SJCRH30 (cell line): ENCODE measurements at regions not wholly inside any gene's neighbourhood (a gene's known extent, or its start where the extent isn't known, plus 50 kb on each side); places are given as distances from the start of the nearest gene placed in this dataset.
A peak's percentile ranks its signal among the peaks of the same experiment; 100 is the strongest.

Experiments used
- DNase-seq, 2 experiments: peaks; one replicate each; pipeline ENCODE4 v3.0.0-alpha.2; 2015 to 2020
- H3K27ac ChIP-seq: fragments of 250-450 bp; sonication (Bioruptor Pico); 2 replicates; pipeline ENCODE4 v1.5.1; 2020; ENCODE audit warnings: mild to moderate bottlenecking, moderate library complexity
- H3K27me3 ChIP-seq: fragments of 250-450 bp; sonication (Bioruptor Pico); 2 replicates; pipeline ENCODE4 v1.5.1; 2020; ENCODE audit warnings: mild to moderate bottlenecking, moderate library complexity
- H3K36me3 ChIP-seq: fragments of 250-450 bp; sonication (Bioruptor Pico); 2 replicates; pipeline ENCODE4 v1.5.1; 2020; ENCODE audit warnings: mild to moderate bottlenecking, moderate library complexity
- H3K4me1 ChIP-seq: fragments of 250-450 bp; sonication (Bioruptor Pico); 2 replicates; pipeline ENCODE4 v1.5.1; 2020; ENCODE audit warnings: mild to moderate bottlenecking, moderate library complexity
- H3K4me3 ChIP-seq: fragments of 250-450 bp; sonication (Bioruptor Pico); 2 replicates; pipeline ENCODE4 v1.5.1; 2020; ENCODE audit warnings: mild to moderate bottlenecking, moderate library complexity
- H3K9me3 ChIP-seq: fragments of 250-450 bp; sonication (Bioruptor Pico); replicated peaks from 2 replicates; pipeline ENCODE4 v1.5.1; 2020; ENCODE audit warnings: mild to moderate bottlenecking, moderate library complexity

GRCh38 chr14:34030864-34031263 lies 80.0 kb upstream of the EGLN3 start:
- no peak overlapping the region for H3K4me3 ChIP-seq
- no peaks in the 10 kb centered on the region for H3K27me3 ChIP-seq
- H3K36me3 ChIP-seq, result no peaks in the 10 kb centered on the region
- H3K4me1 ChIP-seq, result peaks cover 49% of the 10 kb centered on the region
- H3K9me3 ChIP-seq, result no peaks in the 10 kb centered on the region
- H3K27ac ChIP-seq, result peak overlapping the region; percentile 77
- peak; percentile 86 to 92 for DNase-seq

- H3K4me1 ChIP-seq, result peaks cover 42% of the 10 kb centered on the region
- no peaks in the 10 kb centered on the region for H3K36me3 ChIP-seq
- H3K4me3 ChIP-seq, result no peak overlapping the region
- no peaks in the 10 kb centered on the region for H3K9me3 ChIP-seq
- H3K27me3 ChIP-seq, result no peaks in the 10 kb centered on the region
- DNase-seq, result peak; percentile 65 to 78
- H3K27ac ChIP-seq, result peak overlapping the region; percentile 77
Measured at GRCh38 chr14:34029921-34030334, 79.1 kb upstream of the EGLN3 start.

- H3K27me3 ChIP-seq, result no peaks in the 10 kb centered on the region
- H3K4me3 ChIP-seq, result no peak overlapping the region
- H3K27ac ChIP-seq, result no peak overlapping the region
- H3K36me3 ChIP-seq, result no peaks in the 10 kb centered on the region
- peaks cover 49% of the 10 kb centered on the region for H3K4me1 ChIP-seq
- DNase-seq, result no peak
- H3K9me3 ChIP-seq, result no peaks in the 10 kb centered on the region
Measured at GRCh38 chr14:34027990-34028495, 77.2 kb upstream of the EGLN3 start.

- H3K27me3 ChIP-seq, result no peaks in the 10 kb centered on the region
- no peak overlapping the region for H3K27ac ChIP-seq
- peaks cover 48% of the 10 kb centered on the region for H3K4me1 ChIP-seq
- H3K36me3 ChIP-seq, result no peaks in the 10 kb centered on the region
- H3K9me3 ChIP-seq, result no peaks in the 10 kb centered on the region
- no peak overlapping the region for H3K4me3 ChIP-seq
- DNase-seq, result no peak
Measured at GRCh38 chr14:34027130-34027989, 76.5 kb upstream of the EGLN3 start.

GRCh38 chr14:34025325-34026017 lies 74.6 kb upstream of the EGLN3 start:
- DNase-seq, result no peak
- H3K4me3 ChIP-seq, result no peak overlapping the region
- no peaks in the 10 kb centered on the region for H3K9me3 ChIP-seq
- H3K27ac ChIP-seq, result no peak overlapping the region
- H3K4me1 ChIP-seq, result peaks cover 29% of the 10 kb centered on the region
- no peaks in the 10 kb centered on the region for H3K27me3 ChIP-seq
- H3K36me3 ChIP-seq, result no peaks in the 10 kb centered on the region

GRCh38 chr14:34024768-34025144 lies 73.9 kb upstream of the EGLN3 start:
- Histone ChIP-seq H3K27me3 (no peaks in the 10 kb centered on the region), H3K9me3 (no peaks in the 10 kb centered on the region), H3K4me3 (no peak overlapping the region), H3K36me3 (no peaks in the 10 kb centered on the region), H3K27ac (no peak overlapping the region), H3K4me1 (peaks cover 22% of the 10 kb centered on the region)
- DNase-seq, result no peak

- Histone ChIP-seq H3K27ac (no peak overlapping the region), H3K4me3 (no peak overlapping the region), H3K9me3 (no peaks in the 10 kb centered on the region), H3K27me3 (no peaks in the 10 kb centered on the region), H3K36me3 (no peaks in the 10 kb centered on the region), H3K4me1 (peaks cover 19% of the 10 kb centered on the region)
- DNase-seq, result no peak
Measured at GRCh38 chr14:34023824-34024767, 73.2 kb upstream of the EGLN3 start.

GRCh38 chr14:34021096-34021495 lies 70.2 kb upstream of the EGLN3 start:
- no peaks in the 10 kb centered on the region for H3K27me3 ChIP-seq
- H3K36me3 ChIP-seq, result no peaks in the 10 kb centered on the region
- H3K27ac ChIP-seq, result no peak overlapping the region
- H3K4me1 ChIP-seq, result peaks cover 10% of the 10 kb centered on the region
- no peak overlapping the region for H3K4me3 ChIP-seq
- no peaks in the 10 kb centered on the region for H3K9me3 ChIP-seq
- DNase-seq, result no peak

- Histone ChIP-seq H3K36me3 (no peaks in the 10 kb centered on the region), H3K27ac (no peak overlapping the region), H3K4me3 (no peak overlapping the region), H3K9me3 (no peaks in the 10 kb centered on the region), H3K27me3 (no peaks in the 10 kb centered on the region), H3K4me1 (peaks cover 10% of the 10 kb centered on the region)
- no peak for DNase-seq
Measured at GRCh38 chr14:34020014-34020413, 69.1 kb upstream of the EGLN3 start.

GRCh38 chr14:34018564-34019244 lies 67.8 kb upstream of the EGLN3 start:
- H3K27ac ChIP-seq, result no peak overlapping the region
- no peaks in the 10 kb centered on the region for H3K9me3 ChIP-seq
- DNase-seq, result no peak
- H3K4me3 ChIP-seq, result peak overlapping the region; percentile 14; the same call in 1 of the 2 replicates
- no peaks in the 10 kb centered on the region for H3K27me3 ChIP-seq
- no peaks in the 10 kb centered on the region for H3K36me3 ChIP-seq
- H3K4me1 ChIP-seq, result peaks cover 9% of the 10 kb centered on the region

GRCh38 chr14:34018125-34018524 lies 67.3 kb upstream of the EGLN3 start:
- DNase-seq, result no peak
- peaks cover 7% of the 10 kb centered on the region for H3K4me1 ChIP-seq
- H3K27me3 ChIP-seq, result no peaks in the 10 kb centered on the region
- H3K4me3 ChIP-seq, result no peak overlapping the region; the same call in 1 of the 2 replicates
- no peak overlapping the region for H3K27ac ChIP-seq
- H3K9me3 ChIP-seq, result no peaks in the 10 kb centered on the region
- no peaks in the 10 kb centered on the region for H3K36me3 ChIP-seq

- Histone ChIP-seq H3K36me3 (no peaks in the 10 kb centered on the region), H3K9me3 (no peaks in the 10 kb centered on the region), H3K27ac (no peak overlapping the region), H3K4me3 (no peak overlapping the region), H3K27me3 (no peaks in the 10 kb centered on the region), H3K4me1 (0 out of 2 replicates have a peak, but pooled peaks cover 3% of the 10 kb centered on the region)
- DNase-seq, result no peak
Measured at GRCh38 chr14:34015383-34015782, 64.5 kb upstream of the EGLN3 start.

GRCh38 chr14:34014936-34015335 lies 64.1 kb upstream of the EGLN3 start:
- DNase-seq, result no peak
- Histone ChIP-seq H3K9me3 (0 out of 2 replicates have a peak, but pooled peaks cover 2% of the 10 kb centered on the region), H3K4me1 (0 out of 2 replicates have a peak, but pooled peaks cover 3% of the 10 kb centered on the region), H3K36me3 (no peaks in the 10 kb centered on the region), H3K4me3 (no peak overlapping the region), H3K27me3 (no peaks in the 10 kb centered on the region), H3K27ac (no peak overlapping the region)

- Histone ChIP-seq H3K4me3 (no peak overlapping the region), H3K27ac (no peak overlapping the region), H3K27me3 (no peaks in the 10 kb centered on the region), H3K4me1 (0 out of 2 replicates have a peak, but pooled peaks cover 3% of the 10 kb centered on the region), H3K9me3 (0 out of 2 replicates have a peak, but pooled peaks cover 3% of the 10 kb centered on the region), H3K36me3 (no peaks in the 10 kb centered on the region)
- peak in 1 of 2 experiments; percentile 51 for DNase-seq
Measured at GRCh38 chr14:34013721-34014060, 62.8 kb upstream of the EGLN3 start.
